H1 (cell line): ENCODE measurements at regions not wholly inside any gene's neighbourhood (a gene's known extent, or its start where the extent isn't known, plus 50 kb on each side); places are given as distances from the start of the nearest gene placed in this dataset.

ENCODE experiments used
- CTCF ChIA-PET: fragments of 300-600 bp; sonication (Branson Sonifier 250); formaldehyde crosslinking; loops from one replicate; lab custom pipeline; 2021; ENCODE audit not compliant: partially characterized antibody; lab: Charles Lee
- POLR2A ChIA-PET: fragments of 300-600 bp; sonication (Branson Sonifier 250); formaldehyde crosslinking; loops from one replicate; lab custom pipeline; 2021; ENCODE audit warnings: inconsistent platforms; ENCODE audit not compliant: partially characterized antibody; lab: Charles Lee
- DNase-seq, 2 experiments: peaks; one replicate each; pipeline versions ENCODE4 v3.0.0 to v3.0.0-alpha.2; 2010 to 2022; ENCODE audit warnings: low spot score in 2 of 2, low read depth in 1 of 2, mixed read lengths in 1 of 2
- FAIRE-seq: peaks from 2 replicates; lab custom pipeline; 2011; peaks lifted over from hg19 to GRCh38; lab: Jason Lieb, UNC
- H2AFZ ChIP-seq: 2 replicates; pipeline ENCODE4 v1.8.1; 2012; ENCODE audit warnings: low read length, inconsistent platforms
- H2AK5ac ChIP-seq: 2 replicates; pipeline ENCODE4 v1.6.1; 2013; ENCODE audit warnings: low read depth, low read length
- H2BK120ac ChIP-seq: replicated peaks from 2 replicates; pipeline ENCODE3; 2013; ENCODE audit warnings: low read depth, low read length, inconsistent platforms
- H2BK12ac ChIP-seq: 2 replicates; pipeline ENCODE4 v1.6.1; 2013; ENCODE audit warnings: low read depth, low read length
- H2BK15ac ChIP-seq: 2 replicates; pipeline ENCODE4 v1.6.1; 2013; ENCODE audit warnings: low read length
- H2BK20ac ChIP-seq: 2 replicates; pipeline ENCODE4 v1.6.1; 2013; ENCODE audit warnings: low read length
- H2BK5ac ChIP-seq: 2 replicates; pipeline ENCODE4 v1.6.1; 2013; ENCODE audit warnings: low read depth, low read length
- H3K14ac ChIP-seq: 2 replicates; pipeline ENCODE4 v1.6.1; 2013; ENCODE audit warnings: inconsistent platforms; ENCODE audit not compliant: insufficient read length
- H3K18ac ChIP-seq: 2 replicates; pipeline ENCODE4 v1.6.1; 2013; ENCODE audit warnings: low read length; ENCODE audit errors: extremely low read depth
- H3K23ac ChIP-seq: 2 replicates; pipeline ENCODE4 v1.6.1; 2013; ENCODE audit warnings: inconsistent platforms; ENCODE audit not compliant: insufficient read length
- H3K23me2 ChIP-seq: 2 replicates; pipeline ENCODE4 v1.6.1; 2013; ENCODE audit warnings: low read depth, low read length
- H3K27ac ChIP-seq: 2 replicates; pipeline ENCODE4 v1.6.1; 2011; ENCODE audit warnings: low read depth, low read length, inconsistent platforms
- H3K27me3 ChIP-seq, 4 experiments: replicated peaks in 1 of 4; 1 replicate in 1 of 4; 2 replicates in 3 of 4; pipeline versions ENCODE4 v1.6.1 to v1.8.1; 2011 to 2013; ENCODE audit warnings: low read length in 3 of 4, mild to moderate bottlenecking in 3 of 4, inconsistent platforms in 2 of 4, mixed read lengths in 2 of 4, moderate library complexity in 1 of 4; ENCODE audit not compliant: control insufficient read depth in 3 of 4, insufficient read depth in 3 of 4; ENCODE audit errors: extremely low read depth in 1 of 4
- H3K36me3 ChIP-seq, 4 experiments: 2 replicates each; pipeline versions ENCODE4 v1.6.1 to v1.8.1; 2011 to 2013; ENCODE audit warnings: mild to moderate bottlenecking in 4 of 4, low read length in 3 of 4, moderate library complexity in 2 of 4, control low read depth in 1 of 4, inconsistent platforms in 1 of 4; ENCODE audit not compliant: insufficient read depth in 4 of 4, control insufficient read depth in 2 of 4
- H3K4ac ChIP-seq: replicated peaks from 2 replicates; pipeline ENCODE3; 2013; ENCODE audit warnings: low read length, low read depth, mixed read lengths, inconsistent platforms; ENCODE audit not compliant: insufficient read length
- H3K4me1 ChIP-seq, 4 experiments: replicated peaks in 1 of 4; 1 replicate in 1 of 4; 2 replicates in 3 of 4; pipeline versions ENCODE4 v1.6.1 to v1.8.1; 2011 to 2013; ENCODE audit warnings: low read length in 3 of 4, inconsistent platforms in 2 of 4, mixed read lengths in 1 of 4; ENCODE audit not compliant: insufficient read depth in 4 of 4, control insufficient read depth in 3 of 4
- H3K4me2 ChIP-seq, 2 experiments: 2 replicates each; pipeline versions ENCODE4 v1.6.1 to v1.8.1; 2011 to 2013; ENCODE audit warnings: low read depth in 2 of 2, low read length in 2 of 2, control low read depth in 1 of 2, inconsistent platforms in 1 of 2, mild to moderate bottlenecking in 1 of 2; ENCODE audit not compliant: insufficient read depth in 1 of 2
- H3K4me3 ChIP-seq, 4 experiments: fragments of 200-600, 300-600 bp in 1 of 4; sonication (generic), shearing (Covaris generic), sonication (Bioruptor Twin) in 1 of 4; 2 replicates each; pipeline versions ENCODE4 v1.5.1 to v1.8.1; 2011 to 2016; ENCODE audit warnings: low read length in 4 of 4, low read depth in 3 of 4, control low read depth in 2 of 4, inconsistent platforms in 2 of 4, mild to moderate bottlenecking in 2 of 4, mixed read lengths in 1 of 4, moderate library complexity in 1 of 4; ENCODE audit not compliant: insufficient read depth in 2 of 4; ENCODE audit errors: extremely low read depth in 1 of 4
- H3K56ac ChIP-seq: replicated peaks from 2 replicates; pipeline ENCODE3; 2013; ENCODE audit warnings: low read depth, mild to moderate bottlenecking, mixed read lengths, low read length, inconsistent platforms; ENCODE audit not compliant: insufficient read length
- H3K79me1 ChIP-seq: 2 replicates; pipeline ENCODE4 v1.6.1; 2013; ENCODE audit warnings: low read depth, low read length, control low read depth
- H3K79me2 ChIP-seq, 2 experiments: 2 replicates each; pipeline versions ENCODE4 v1.6.1 to v1.8.1; 2012 to 2013; ENCODE audit warnings: low read length in 2 of 2, mild to moderate bottlenecking in 2 of 2, inconsistent platforms in 1 of 2; ENCODE audit not compliant: insufficient read depth in 2 of 2, control insufficient read depth in 1 of 2
- H3K9ac ChIP-seq, 4 experiments: replicated peaks in 1 of 4; 1 replicate in 1 of 4; 2 replicates in 3 of 4; pipeline versions ENCODE4 v1.6.1 to v1.8.1; 2011 to 2013; ENCODE audit warnings: low read depth in 3 of 4, low read length in 3 of 4, control low read depth in 2 of 4, mild to moderate bottlenecking in 2 of 4, moderate library complexity in 2 of 4, inconsistent platforms in 1 of 4; ENCODE audit errors: extremely low read depth in 1 of 4
- H3K9me3 ChIP-seq, 2 experiments: 2 replicates each; pipeline versions ENCODE4 v1.6.1 to v1.8.1; 2012 to 2013; ENCODE audit warnings: mild to moderate bottlenecking in 2 of 2, moderate library complexity in 2 of 2, control low read depth in 1 of 2, inconsistent platforms in 1 of 2, low read depth in 1 of 2, low read length in 1 of 2, mixed read lengths in 1 of 2; ENCODE audit not compliant: insufficient read depth in 2 of 2
- H4K20me1 ChIP-seq, 2 experiments: replicated peaks in 1 of 2; 2 replicates each; pipeline versions ENCODE3 to v1.8.1; 2011 to 2013; ENCODE audit warnings: inconsistent platforms in 2 of 2, low read length in 2 of 2, mild to moderate bottlenecking in 1 of 2; ENCODE audit not compliant: insufficient read depth in 2 of 2, control insufficient read depth in 1 of 2
- H4K5ac ChIP-seq: 2 replicates; pipeline ENCODE4 v1.6.1; 2013; ENCODE audit warnings: low read length, low read depth, mixed read lengths, inconsistent platforms; ENCODE audit not compliant: insufficient read length
- H4K8ac ChIP-seq: 2 replicates; pipeline ENCODE4 v1.8.0; 2013; ENCODE audit warnings: mild to moderate bottlenecking, moderate library complexity, low read length, inconsistent platforms; ENCODE audit not compliant: insufficient read depth; ENCODE audit errors: extremely low read depth
- H4K91ac ChIP-seq: replicated peaks from 2 replicates; pipeline ENCODE3; 2013; ENCODE audit warnings: low read length, mixed read lengths, inconsistent platforms; ENCODE audit not compliant: insufficient read length
- ASH2L ChIP-seq: fragments of 200-600, 300-600 bp; sonication (generic); IDR thresholded peaks from one replicate; pipeline ENCODE4 v1.7.1; 2017; ENCODE audit warnings: low read length
- ATF2 ChIP-seq: IDR thresholded peaks from 2 replicates; pipeline ENCODE4 v1.6.1; 2012; ENCODE audit warnings: low read length, inconsistent platforms
- ATF3 ChIP-seq: IDR thresholded peaks from 2 replicates; pipeline ENCODE4 v1.6.1; 2011; ENCODE audit warnings: low read depth, mild to moderate bottlenecking, low read length; ENCODE audit not compliant: insufficient read depth
- BACH1 ChIP-seq: IDR thresholded peaks from 2 replicates; pipeline ENCODE4 v1.6.1; 2012; ENCODE audit warnings: low read length, improper control_type of control experiment
- EGR1 ChIP-seq: IDR thresholded peaks from 2 replicates; pipeline ENCODE4 v1.6.1; 2011; ENCODE audit warnings: low read depth, low read length, borderline replicate concordance
- HDAC2 ChIP-seq, 2 experiments: fragments of 300-600 bp in 1 of 2; sonication (generic) in 1 of 2; IDR thresholded peaks; 2 replicates each; pipeline ENCODE4 v1.6.1; 2011 to 2012; ENCODE audit warnings: low read depth in 2 of 2, low read length in 2 of 2, mild to moderate bottlenecking in 2 of 2, moderate library complexity in 2 of 2, borderline replicate concordance in 1 of 2, inconsistent platforms in 1 of 2
- MAFK ChIP-seq: IDR thresholded peaks from 2 replicates; pipeline ENCODE4 v1.6.1; 2012; ENCODE audit warnings: low read depth, mild to moderate bottlenecking, improper control_type of control experiment, low read length
- PHF8 ChIP-seq: fragments of 200-600 bp; sonication (generic); conservative IDR thresholded peaks from 2 replicates; pipeline ENCODE4 v1.7.1; 2012; ENCODE audit warnings: low read depth, mild to moderate bottlenecking, inconsistent platforms, low read length, moderate library complexity
- POU5F1 ChIP-seq: IDR thresholded peaks from 2 replicates; pipeline ENCODE4 v1.6.1; 2011; ENCODE audit warnings: low read depth, mild to moderate bottlenecking, low read length, moderate library complexity
- RXRA ChIP-seq: IDR thresholded peaks from 2 replicates; pipeline ENCODE4 v1.6.1; 2011; ENCODE audit warnings: low read depth, mild to moderate bottlenecking, low read length, moderate library complexity; ENCODE audit not compliant: insufficient read depth
- SP1 ChIP-seq: IDR thresholded peaks from 2 replicates; pipeline ENCODE4 v1.6.1; 2011; ENCODE audit warnings: low read depth, low read length
- WGBS, 2 experiments: shearing (Covaris generic) in 1 of 2; methylation state at CpG; one replicate each; pipeline versions ENCODE4 v1.1.6 to v1.1.7; 2013 to 2015; ENCODE audit warnings: low lambda C conversion rate in 2 of 2, mixed read lengths in 2 of 2, inconsistent platforms in 1 of 2, low coverage in 1 of 2, missing lambda C conversion rate in 1 of 2; ENCODE audit not compliant: insufficient replicate concordance in 2 of 2, insufficient coverage in 1 of 2, insufficient read length in 1 of 2; ENCODE audit errors: extremely low coverage in 1 of 2, missing lambda C conversion rate in 1 of 2; 5-methylcytosine and 5-hydroxymethylcytosine counted together

GRCh38 chr10:93208717-93209464 lies 135.2 kb downstream of the CYP26A1 start:
- H4K20me1 ChIP-seq = no peaks in the 10 kb centered on the region
- H3K27ac ChIP-seq = no peak overlapping the region
- H3K27me3 ChIP-seq = no peaks in the 10 kb centered on the region
- no peak overlapping the region for H2BK12ac ChIP-seq
- 93% methylated on average over 7 of the region's 7 CpGs; no CpG with 5 or more reads in 1 of the 2 experiments for WGBS, 2 experiments
- no peak overlapping the region for H2AFZ ChIP-seq
- no peaks in the 10 kb centered on the region for H3K36me3 ChIP-seq
- no peak overlapping the region for H2BK5ac ChIP-seq
- ChIA-PET POLR2A (no interaction called here), CTCF (interaction anchor here (1.6 to 1.8 kb wide), 3 partner anchors 13 to 15 kb away, joined by 3 to 6 read pairs (median 5); no protein-coding TSS in a partner anchor)
- H3K56ac ChIP-seq = no peak overlapping the region
- FAIRE-seq (no peak), DNase-seq (no peak)
- H3K9me3 ChIP-seq = 0 out of 4 replicates have a peak, but pooled peaks cover 0 to 2% of the 10 kb centered on the region in 2 experiments
- H3K14ac ChIP-seq = no peak overlapping the region
- H3K4me2 ChIP-seq = no peak overlapping the region
- H3K4me1 ChIP-seq = no peaks in the 10 kb centered on the region; a peak in 1 of 7 replicates
- no peak overlapping the region for H3K18ac ChIP-seq
- no peak overlapping the region for H2AK5ac ChIP-seq
- no peaks in the 10 kb centered on the region for H3K79me2 ChIP-seq
- H2BK20ac ChIP-seq = no peak overlapping the region
- H2BK120ac ChIP-seq = no peak overlapping the region
- no peak overlapping the region for H3K23ac ChIP-seq
- H3K23me2 ChIP-seq = no peaks in the 10 kb centered on the region
- no peak overlapping the region for H2BK15ac ChIP-seq
- no peak overlapping the region for H3K4ac ChIP-seq
- H4K5ac ChIP-seq = no peak overlapping the region
- no peak overlapping the region for H3K4me3 ChIP-seq
- H4K91ac ChIP-seq = no peak overlapping the region
- H3K79me1 ChIP-seq = no peaks in the 10 kb centered on the region
- no peak overlapping the region for H4K8ac ChIP-seq
- no peak overlapping the region for H3K9ac ChIP-seq
- no peak for TF ChIP-seq EGR1
- TF ChIP-seq POU5F1 = no peak
- no peak for TF ChIP-seq ASH2L
- TF ChIP-seq ATF2 = no peak
- no peak for TF ChIP-seq PHF8
- no peak for TF ChIP-seq ATF3
- no peak for TF ChIP-seq MAFK
- TF ChIP-seq BACH1 = no peak
- no peak for TF ChIP-seq HDAC2 (IDR thresholded peaks at IDR 0.05; ENCODE audit: borderline replicate concordance in 1 of 2, low read depth in 2 of 2, low read length in 2 of 2)
- TF ChIP-seq SP1 = no peak
- TF ChIP-seq RXRA = no peak
